Brain microvascular endothelial cell (primary cell): ENCODE measurements at regions not wholly inside any gene's neighbourhood (a gene's known extent, or its start where the extent isn't known, plus 50 kb on each side); places are given as distances from the start of the nearest gene placed in this dataset.

Experiments used
- DNase-seq: peaks from one replicate; pipeline ENCODE4 v3.0.0-alpha.2; 2020
- H3K27ac ChIP-seq: fragments of 250-450 bp; sonication (Bioruptor Pico); 2 replicates; pipeline ENCODE4 v1.5.1; 2020; ENCODE audit warnings: mild to moderate bottlenecking, moderate library complexity
- H3K27me3 ChIP-seq: fragments of 250-450 bp; sonication (Bioruptor Pico); replicated peaks from 2 replicates; pipeline ENCODE4 v1.5.1; 2020; ENCODE audit warnings: mild to moderate bottlenecking
- H3K36me3 ChIP-seq: fragments of 250-450 bp; sonication (Bioruptor Pico); replicated peaks from 2 replicates; pipeline ENCODE4 v1.5.1; 2020; ENCODE audit warnings: mild to moderate bottlenecking
- H3K4me3 ChIP-seq: 2 replicates; pipeline ENCODE4 v1.5.1; 2011; ENCODE audit warnings: low read depth, mild to moderate bottlenecking, control low read depth, low read length, moderate library complexity
- CTCF ChIP-seq: IDR thresholded peaks from 2 replicates; pipeline ENCODE4 v1.5.1; 2011; ENCODE audit warnings: low read depth, mild to moderate bottlenecking, moderate library complexity, low read length, control low read depth, inconsistent platforms; ENCODE audit errors: missing control alignments
- in situ Hi-C: cut with HindIII; loops from 2 replicates; pipeline ENCODE4 v1.10.0; 2017; ENCODE audit warnings: low sequenced_read_pairs, low pct_ligation_motif_present

- no peak for TF ChIP-seq CTCF
- in situ Hi-C loops, result no loop called here
- Histone ChIP-seq H3K27me3 (no peaks in the 10 kb centered on the region), H3K27ac (no peak overlapping the region), H3K36me3 (no peaks in the 10 kb centered on the region), H3K4me3 (no peak overlapping the region)
- no peak for DNase-seq
Observed at GRCh38 chr22:47655930-47656329, 893.5 kb downstream of the TBC1D22A start.

- TF ChIP-seq CTCF, result no peak
- Histone ChIP-seq H3K27ac (no peak overlapping the region), H3K36me3 (no peaks in the 10 kb centered on the region), H3K4me3 (no peak overlapping the region), H3K27me3 (no peaks in the 10 kb centered on the region)
- in situ Hi-C loops, result no loop called here
- DNase-seq, result no peak
Observed at GRCh38 chr22:47654922-47655491, 892.6 kb downstream of the TBC1D22A start.

- no peaks in the 10 kb centered on the region for H3K36me3 ChIP-seq
- no peak overlapping the region for H3K27ac ChIP-seq
- H3K4me3 ChIP-seq, result no peak overlapping the region
- DNase-seq, result no peak
- TF ChIP-seq CTCF, result no peak
- in situ Hi-C loops, result no loop called here
- H3K27me3 ChIP-seq, result no peaks in the 10 kb centered on the region
Observed at GRCh38 chr22:47653921-47654320, 891.5 kb downstream of the TBC1D22A start.

- Histone ChIP-seq H3K4me3 (no peak overlapping the region), H3K36me3 (no peaks in the 10 kb centered on the region), H3K27ac (no peak overlapping the region), H3K27me3 (no peaks in the 10 kb centered on the region)
- in situ Hi-C loops, result no loop called here
- TF ChIP-seq CTCF, result no peak
- no peak for DNase-seq
Observed at GRCh38 chr22:47651216-47651987, 889.0 kb downstream of the TBC1D22A start.

GRCh38 chr22:47647720-47648119 lies 885.3 kb downstream of the TBC1D22A start:
- in situ Hi-C loops, result no loop called here
- no peak for DNase-seq
- no peak overlapping the region for H3K27ac ChIP-seq

More at GRCh38 chr22:47647720-47648119, 885.3 kb downstream of the TBC1D22A start:
- H3K27me3 ChIP-seq, result no peaks in the 10 kb centered on the region
- TF ChIP-seq CTCF, result no peak
- no peak overlapping the region for H3K4me3 ChIP-seq
- no peaks in the 10 kb centered on the region for H3K36me3 ChIP-seq
